Chondrocyte (in vitro differentiated cells): ENCODE measurements at regions not wholly inside any gene's neighbourhood (a gene's known extent, or its start where the extent isn't known, plus 50 kb on each side); places are given as distances from the start of the nearest gene placed in this dataset.

ENCODE experiments used
- DNase-seq: peaks from one replicate; pipeline ENCODE4 v3.0.0; 2021; ENCODE audit warnings: mixed read lengths, low spot score
- H3K27ac Mint-ChIP-seq: one replicate; pipeline ENCODE4 v1.8.0; 2021; ENCODE audit warnings: mild to moderate bottlenecking, moderate library complexity, mixed read lengths; ENCODE audit not compliant: unreplicated experiment
- H3K27me3 Mint-ChIP-seq: 2 replicates; pipeline ENCODE4 v1.8.0; 2021; ENCODE audit warnings: low read depth, mixed read lengths
- H3K36me3 Mint-ChIP-seq: 2 replicates; pipeline ENCODE4 v1.8.0; 2021; ENCODE audit warnings: low read depth, mixed read lengths
- H3K4me1 Mint-ChIP-seq: 2 replicates; pipeline ENCODE4 v1.8.0; 2021; ENCODE audit warnings: low read depth, mild to moderate bottlenecking, mixed read lengths
- H3K4me3 Mint-ChIP-seq: one replicate; pipeline ENCODE4 v1.8.0; 2021; ENCODE audit warnings: mild to moderate bottlenecking, moderate library complexity, mixed read lengths; ENCODE audit not compliant: unreplicated experiment
- H3K9me3 Mint-ChIP-seq: 2 replicates; pipeline ENCODE4 v1.8.0; 2021; ENCODE audit warnings: low read depth, mixed read lengths
- TF ChIP-seq, protein P1 (sequence below): fragments of 200-600 bp; sonication (generic); IDR thresholded peaks from 2 replicates; pipeline ENCODE4 v1.5.0; 2021; ENCODE audit warnings: antibody characterized with exemption, mild to moderate bottlenecking, moderate library complexity

- H3K9me3 Mint-ChIP-seq: no peaks in the 10 kb centered on the region
- no peak for DNase-seq
- no peaks in the 10 kb centered on the region for H3K27me3 Mint-ChIP-seq
- H3K4me3 Mint-ChIP-seq: no peak overlapping the region
- no peaks in the 10 kb centered on the region for H3K36me3 Mint-ChIP-seq
- TF ChIP-seq, protein P1, sequence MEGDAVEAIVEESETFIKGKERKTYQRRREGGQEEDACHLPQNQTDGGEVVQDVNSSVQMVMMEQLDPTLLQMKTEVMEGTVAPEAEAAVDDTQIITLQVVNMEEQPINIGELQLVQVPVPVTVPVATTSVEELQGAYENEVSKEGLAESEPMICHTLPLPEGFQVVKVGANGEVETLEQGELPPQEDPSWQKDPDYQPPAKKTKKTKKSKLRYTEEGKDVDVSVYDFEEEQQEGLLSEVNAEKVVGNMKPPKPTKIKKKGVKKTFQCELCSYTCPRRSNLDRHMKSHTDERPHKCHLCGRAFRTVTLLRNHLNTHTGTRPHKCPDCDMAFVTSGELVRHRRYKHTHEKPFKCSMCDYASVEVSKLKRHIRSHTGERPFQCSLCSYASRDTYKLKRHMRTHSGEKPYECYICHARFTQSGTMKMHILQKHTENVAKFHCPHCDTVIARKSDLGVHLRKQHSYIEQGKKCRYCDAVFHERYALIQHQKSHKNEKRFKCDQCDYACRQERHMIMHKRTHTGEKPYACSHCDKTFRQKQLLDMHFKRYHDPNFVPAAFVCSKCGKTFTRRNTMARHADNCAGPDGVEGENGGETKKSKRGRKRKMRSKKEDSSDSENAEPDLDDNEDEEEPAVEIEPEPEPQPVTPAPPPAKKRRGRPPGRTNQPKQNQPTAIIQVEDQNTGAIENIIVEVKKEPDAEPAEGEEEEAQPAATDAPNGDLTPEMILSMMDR: no peak
- H3K27ac Mint-ChIP-seq: no peak overlapping the region
- no peaks in the 10 kb centered on the region for H3K4me1 Mint-ChIP-seq
Observed at GRCh38 chr4:181739031-181739430, 504.2 kb upstream of the TENM3 start.

DNA sequence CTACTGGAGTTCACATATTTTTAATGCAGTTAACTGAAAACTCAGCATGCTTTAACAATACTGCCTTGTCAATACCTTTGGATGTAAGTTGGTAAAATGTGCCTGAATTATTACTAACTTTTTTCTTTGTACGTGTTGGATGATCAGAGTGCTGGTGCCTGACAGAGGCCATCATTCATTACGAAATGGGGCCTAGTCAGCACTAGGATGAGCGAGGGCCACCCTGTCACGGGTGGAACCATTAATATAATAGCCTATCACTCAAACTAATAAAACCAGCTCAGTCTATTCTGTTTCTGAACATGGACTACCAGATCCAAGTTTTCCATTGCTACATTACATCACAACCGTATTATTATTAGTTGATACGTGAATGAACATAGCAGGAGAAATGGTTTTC lies 501.7 kb upstream of the TENM3 start:
- no peak overlapping the region for H3K27ac Mint-ChIP-seq
- TF ChIP-seq, protein P1: no peak
- no peak for DNase-seq
- H3K4me1 Mint-ChIP-seq: no peaks in the 10 kb centered on the region
- no peak overlapping the region for H3K4me3 Mint-ChIP-seq
- no peaks in the 10 kb centered on the region for H3K9me3 Mint-ChIP-seq
- no peaks in the 10 kb centered on the region for H3K27me3 Mint-ChIP-seq
- no peaks in the 10 kb centered on the region for H3K36me3 Mint-ChIP-seq

GRCh38 chr4:181745933-181746625 lies 497.1 kb upstream of the TENM3 start:
- H3K4me1 Mint-ChIP-seq: no peaks in the 10 kb centered on the region
- H3K27me3 Mint-ChIP-seq: no peaks in the 10 kb centered on the region
- H3K36me3 Mint-ChIP-seq: no peaks in the 10 kb centered on the region
- TF ChIP-seq, protein P1: no peak
- no peak overlapping the region for H3K4me3 Mint-ChIP-seq
- H3K27ac Mint-ChIP-seq: no peak overlapping the region
- H3K9me3 Mint-ChIP-seq: no peaks in the 10 kb centered on the region
- no peak for DNase-seq

DNA sequence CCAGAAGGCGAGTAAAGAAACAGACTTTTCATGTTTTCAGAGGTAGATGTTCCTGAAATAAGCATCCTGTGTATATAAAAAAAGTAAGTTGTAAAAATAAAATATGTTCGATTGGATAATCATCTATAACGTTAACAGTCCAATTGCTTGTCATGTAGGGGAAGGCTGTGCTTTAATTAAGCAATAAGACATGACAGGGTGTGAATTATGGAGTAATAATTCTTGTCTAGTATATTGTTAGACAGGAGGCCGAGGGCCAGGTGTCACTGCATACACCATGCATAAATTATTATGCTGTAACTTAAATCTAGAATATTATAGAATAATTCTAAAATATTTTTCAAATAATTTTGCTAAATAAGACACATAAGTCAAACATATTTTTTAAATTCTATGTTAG lies 494.6 kb upstream of the TENM3 start:
- Mint-ChIP-seq H3K27ac (no peak overlapping the region), H3K4me3 (no peak overlapping the region), H3K36me3 (no peaks in the 10 kb centered on the region), H3K9me3 (no peaks in the 10 kb centered on the region), H3K27me3 (no peaks in the 10 kb centered on the region), H3K4me1 (peaks cover 16% of the 10 kb centered on the region)
- DNase-seq: no peak
- TF ChIP-seq, protein P1: no peak

GRCh38 chr4:181752516-181752915 lies 490.7 kb upstream of the TENM3 start:
- Mint-ChIP-seq H3K4me3 (peak overlapping the region; percentile 59), H3K27me3 (no peaks in the 10 kb centered on the region), H3K27ac (peak overlapping the region; percentile 78), H3K4me1 (peaks cover 34% of the 10 kb centered on the region), H3K9me3 (no peaks in the 10 kb centered on the region), H3K36me3 (no peaks in the 10 kb centered on the region)
- TF ChIP-seq, protein P1: no peak
- no peak for DNase-seq
